Vagina (tissue), 2 donors: ENCODE measurements at regions not wholly inside any gene's neighbourhood (a gene's known extent, or its start where the extent isn't known, plus 50 kb on each side); places are given as distances from the start of the nearest gene placed in this dataset.
A peak's percentile ranks its signal among the peaks of the same experiment; 100 is the strongest.

Source experiments
- DNase-seq, 2 donors: peaks; one replicate each; pipeline ENCODE4 v3.0.0-alpha.2; 2017; ENCODE audit errors: extremely low spot score in 2 of 2
- H3K27ac ChIP-seq: fragments of 200-600 bp; sonication (generic); one replicate; pipeline ENCODE4 v1.5.1; 2019
- H3K27me3 ChIP-seq: fragments of 200-600 bp; sonication (generic); one replicate; pipeline ENCODE4 v1.5.1; 2019
- H3K36me3 ChIP-seq, 2 donors: fragments of 200-600 bp; sonication (generic); one replicate each; pipeline ENCODE4 v1.5.1; 2017 to 2019
- H3K4me1 ChIP-seq: fragments of 200-600 bp; sonication (generic); one replicate; pipeline ENCODE4 v1.5.1; 2019
- H3K4me3 ChIP-seq, 2 donors: fragments of 200-600 bp; sonication (generic); 1 replicate in 1 of 2; 2 replicates in 1 of 2; pipeline ENCODE4 v1.5.1; 2016 to 2019
- H3K9me3 ChIP-seq: fragments of 200-600 bp; sonication (generic); one replicate; pipeline ENCODE4 v1.5.1; 2019
- CTCF ChIP-seq, 3 experiments: fragments of 450-650 bp in 2 of 3; fragments of 200-600 bp in 1 of 3; sonication (generic) in 1 of 3; IDR thresholded peaks; one replicate each; pipeline ENCODE4 v1.5.1; 2017 to 2019; ENCODE audit warnings: antibody characterized with exemption in 3 of 3, mild to moderate bottlenecking in 2 of 3, moderate library complexity in 2 of 3
- POLR2A ChIP-seq, 2 donors: fragments of 450-650 bp; IDR thresholded peaks; one replicate each; pipeline ENCODE4 v1.6.1; 2017; ENCODE audit warnings: antibody characterized with exemption in 2 of 2, mild to moderate bottlenecking in 2 of 2, moderate library complexity in 2 of 2
- POLR2AphosphoS5 ChIP-seq, 2 donors: sonication (generic); formaldehyde crosslinking; IDR thresholded peaks; one replicate each; pipeline ENCODE4 v1.9.0; 2017; ENCODE audit warnings: antibody characterized with exemption in 2 of 2, mild to moderate bottlenecking in 2 of 2, low read depth in 1 of 2; ENCODE audit not compliant: insufficient read depth in 1 of 2
- intact Hi-C: fragments of 100-400 bp; cut with DNase I; formaldehyde crosslinking; loops from one replicate; pipeline ENCODE4 v1.15.1; 2023

DNA sequence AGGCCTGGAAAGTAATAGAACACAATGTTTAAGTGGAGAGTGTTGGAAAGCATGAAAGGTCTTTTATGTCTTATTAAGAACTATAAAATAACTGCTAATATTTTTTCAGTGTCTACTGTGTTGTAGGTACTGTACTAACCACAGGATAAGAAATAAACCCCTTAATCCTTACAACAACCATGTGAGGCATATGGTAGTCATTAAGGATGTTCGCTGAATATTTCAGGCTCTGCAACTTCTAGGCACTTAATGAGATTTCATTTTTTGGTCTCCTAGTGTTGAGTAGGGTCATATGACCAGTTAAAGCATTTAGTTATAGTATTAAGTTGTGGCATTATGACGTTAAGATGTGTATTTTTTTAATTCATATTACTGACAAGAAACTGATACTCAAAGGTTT lies 346.6 kb upstream of the KCNH7 start:
- DNase-seq, result no peak
- TF ChIP-seq POLR2A (IDR thresholded peaks at IDR 0.05) (no peak), POLR2AphosphoS5 (IDR thresholded peaks at IDR 0.05; ENCODE audit: insufficient read depth in 1 of 2, low read depth in 1 of 2) (no peak), CTCF (IDR thresholded peaks at IDR 0.05) (no peak)
- Histone ChIP-seq H3K36me3 (no peaks in the 10 kb centered on the region), H3K9me3 (no peaks in the 10 kb centered on the region), H3K27me3 (no peaks in the 10 kb centered on the region), H3K27ac (no peak overlapping the region), H3K4me1 (no peaks in the 10 kb centered on the region), H3K4me3 (no peak overlapping the region)
- intact Hi-C loops, result no loop called here

DNA sequence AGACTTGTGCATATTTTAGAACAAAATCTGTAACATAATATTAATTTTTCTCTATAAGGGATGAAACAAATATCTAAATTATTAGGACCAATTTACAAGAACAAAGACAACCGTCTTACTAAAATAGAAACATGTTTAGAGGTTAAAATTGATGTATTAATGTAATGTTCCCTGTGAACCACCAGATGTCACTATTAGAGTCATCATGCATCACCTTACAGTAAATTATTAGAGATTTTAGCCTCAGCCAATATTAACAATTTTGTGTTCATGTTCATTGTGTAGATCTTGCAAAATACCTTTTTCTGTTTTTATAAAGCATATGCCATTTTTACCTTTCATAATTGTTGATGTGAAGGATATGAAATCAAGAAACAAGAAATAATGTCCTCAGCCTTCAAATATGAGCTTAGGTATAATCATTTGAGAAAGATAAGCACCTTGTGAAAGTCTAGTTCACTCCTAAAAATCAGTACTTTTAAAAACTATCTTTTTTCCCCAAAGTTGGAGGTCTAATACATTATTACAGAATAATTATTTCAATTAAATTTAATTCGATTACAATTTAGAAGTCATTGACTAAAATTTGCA lies 344.3 kb upstream of the KCNH7 start:
- TF ChIP-seq POLR2A (IDR thresholded peaks at IDR 0.05) (no peak), CTCF (IDR thresholded peaks at IDR 0.05) (peak in 2 of 3 experiments; percentile 36 to 37)
- intact Hi-C loops, result no loop called here
- Histone ChIP-seq H3K27me3 (no peaks in the 10 kb centered on the region), H3K36me3 (no peaks in the 10 kb centered on the region), H3K4me1 (no peaks in the 10 kb centered on the region), H3K9me3 (no peaks in the 10 kb centered on the region), H3K4me3 (no peak overlapping the region), H3K27ac (no peak overlapping the region)
- no peak for DNase-seq

GRCh38 chr2:163177592-163177991 lies 339.0 kb upstream of the KCNH7 start:
- H3K4me1 ChIP-seq, result no peaks in the 10 kb centered on the region
- intact Hi-C loops, result no loop called here
- no peak for TF ChIP-seq CTCF (IDR thresholded peaks at IDR 0.05)
- no peak for TF ChIP-seq POLR2A (IDR thresholded peaks at IDR 0.05)
- no peak for TF ChIP-seq POLR2AphosphoS5 (IDR thresholded peaks at IDR 0.05; ENCODE audit: insufficient read depth in 1 of 2, low read depth in 1 of 2)

GRCh38 chr2:163175294-163175693 lies 336.7 kb upstream of the KCNH7 start:
- H3K36me3 ChIP-seq, result no peaks in the 10 kb centered on the region

More at GRCh38 chr2:163177592-163177991, 339.0 kb upstream of the KCNH7 start:
- Histone ChIP-seq H3K9me3 (no peaks in the 10 kb centered on the region), H3K36me3 (no peaks in the 10 kb centered on the region), H3K4me3 (no peak overlapping the region), H3K27ac (no peak overlapping the region), H3K27me3 (no peaks in the 10 kb centered on the region)
- no peak for DNase-seq

More at GRCh38 chr2:163175294-163175693, 336.7 kb upstream of the KCNH7 start:
- no peaks in the 10 kb centered on the region for H3K4me1 ChIP-seq
- H3K27me3 ChIP-seq, result no peaks in the 10 kb centered on the region
- no peak overlapping the region for H3K27ac ChIP-seq
- TF ChIP-seq CTCF (IDR thresholded peaks at IDR 0.05) (no peak), POLR2A (IDR thresholded peaks at IDR 0.05) (no peak), POLR2AphosphoS5 (IDR thresholded peaks at IDR 0.05; ENCODE audit: insufficient read depth in 1 of 2, low read depth in 1 of 2) (no peak)
- H3K4me3 ChIP-seq, result no peak overlapping the region
- no peak for DNase-seq
- H3K9me3 ChIP-seq, result no peaks in the 10 kb centered on the region
- intact Hi-C loops, result no loop called here
